Activated naive CD8-positive, alpha-beta T cell treated with anti-CD3 and anti-CD28 coated beads, Interleukin-2, amount 10 ng/mL, durations not matched to agents 7 days and 5 days (primary cell): ENCODE measurements at regions not wholly inside any gene's neighbourhood (a gene's known extent, or its start where the extent isn't known, plus 50 kb on each side); places are given as distances from the start of the nearest gene placed in this dataset.
"Not testable (repeated sequence)": the region's sequence is repeated elsewhere in the genome, so short reads cannot be mapped to it uniquely, and the experiment has no call there.

ENCODE experiments used
- ATAC-seq: fragments of 150-1000 bp; cut with Tn5 transposase; one replicate; pipeline ENCODE4 v1.10.0; 2021; ENCODE audit warnings: low read depth, moderate library complexity
- POLR2A ChIA-PET: fragments of 350-600 bp; sonication (Branson Sonifier 250); formaldehyde crosslinking; loops from one replicate; lab custom pipeline; 2021; ENCODE audit warnings: antibody characterized with exemption; lab: Charles Lee
- DNase-seq: peaks from one replicate; pipeline ENCODE4 v3.0.0; 2021
- H3K27ac Mint-ChIP-seq: one replicate; pipeline ENCODE4 v1.8.0; 2022; ENCODE audit warnings: mild to moderate bottlenecking, mixed read lengths
- H3K27me3 Mint-ChIP-seq: one replicate; pipeline ENCODE4 v1.8.0; 2022; ENCODE audit warnings: mild to moderate bottlenecking, moderate library complexity, mixed read lengths
- H3K36me3 Mint-ChIP-seq: one replicate; pipeline ENCODE4 v1.8.0; 2021; ENCODE audit warnings: mild to moderate bottlenecking, mixed read lengths
- H3K4me1 Mint-ChIP-seq: one replicate; pipeline ENCODE4 v1.8.0; 2021; ENCODE audit warnings: mixed read lengths
- H3K4me3 Mint-ChIP-seq: one replicate; pipeline ENCODE4 v1.8.0; 2022; ENCODE audit warnings: mild to moderate bottlenecking, moderate library complexity, mixed read lengths
- H3K9me3 Mint-ChIP-seq: one replicate; pipeline ENCODE4 v1.8.0; 2021; ENCODE audit warnings: mixed read lengths

DNA sequence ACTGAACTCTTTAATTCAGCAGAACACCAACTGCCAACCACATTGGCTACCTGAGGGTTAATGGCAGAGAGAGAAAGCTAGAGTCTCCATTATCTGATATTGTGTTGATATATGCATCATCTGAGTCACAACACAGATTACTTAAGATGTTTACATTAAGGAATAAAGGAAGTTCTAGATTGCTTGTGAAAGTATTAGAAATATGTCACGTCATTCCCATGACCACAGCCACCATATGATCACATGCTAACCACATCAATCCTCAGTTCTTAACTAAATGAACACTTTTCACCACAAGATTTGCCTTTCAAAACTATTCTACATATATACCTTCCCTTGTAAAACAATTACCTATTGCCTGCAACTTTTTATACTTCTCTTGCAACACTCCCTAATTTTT is 337.9 kb downstream of the FGFR2 start:
- H3K4me1 Mint-ChIP-seq = no peaks in the 10 kb centered on the region
- peaks cover 2% of the 10 kb centered on the region for H3K9me3 Mint-ChIP-seq
- H3K4me3 Mint-ChIP-seq = no peak overlapping the region
- H3K36me3 Mint-ChIP-seq = no peaks in the 10 kb centered on the region
- H3K27ac Mint-ChIP-seq = no peak overlapping the region
- ATAC-seq = no peak
- DNase-seq = no peak
- H3K27me3 Mint-ChIP-seq = no peaks in the 10 kb centered on the region
- POLR2A ChIA-PET = no interaction called here

DNA sequence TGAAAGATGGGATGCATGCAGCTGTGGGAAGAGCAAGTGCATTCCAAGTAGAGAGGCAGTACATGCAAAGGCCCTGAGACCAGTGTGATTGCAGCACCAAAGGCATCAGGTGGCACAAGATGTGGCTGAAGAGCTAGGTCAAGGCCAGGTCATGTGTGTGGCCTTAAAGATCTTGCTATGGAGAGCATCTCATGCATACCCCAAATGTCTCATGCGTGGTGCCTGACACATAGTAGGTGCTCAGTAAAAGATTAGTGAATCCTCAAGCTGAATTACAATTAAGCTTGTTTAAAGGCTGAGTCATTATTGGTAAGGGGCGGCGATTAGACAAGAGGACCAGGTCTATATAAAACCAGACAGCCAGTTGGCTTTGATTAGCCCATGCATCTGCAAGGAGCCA is 336.6 kb downstream of the FGFR2 start:
- DNase-seq = no peak
- Mint-ChIP-seq H3K9me3 (peaks cover 1% of the 10 kb centered on the region), H3K36me3 (no peaks in the 10 kb centered on the region), H3K4me3 (no peak overlapping the region), H3K4me1 (no peaks in the 10 kb centered on the region), H3K27ac (no peak overlapping the region), H3K27me3 (no peaks in the 10 kb centered on the region)
- ATAC-seq = no peak
- POLR2A ChIA-PET = no interaction called here

DNA sequence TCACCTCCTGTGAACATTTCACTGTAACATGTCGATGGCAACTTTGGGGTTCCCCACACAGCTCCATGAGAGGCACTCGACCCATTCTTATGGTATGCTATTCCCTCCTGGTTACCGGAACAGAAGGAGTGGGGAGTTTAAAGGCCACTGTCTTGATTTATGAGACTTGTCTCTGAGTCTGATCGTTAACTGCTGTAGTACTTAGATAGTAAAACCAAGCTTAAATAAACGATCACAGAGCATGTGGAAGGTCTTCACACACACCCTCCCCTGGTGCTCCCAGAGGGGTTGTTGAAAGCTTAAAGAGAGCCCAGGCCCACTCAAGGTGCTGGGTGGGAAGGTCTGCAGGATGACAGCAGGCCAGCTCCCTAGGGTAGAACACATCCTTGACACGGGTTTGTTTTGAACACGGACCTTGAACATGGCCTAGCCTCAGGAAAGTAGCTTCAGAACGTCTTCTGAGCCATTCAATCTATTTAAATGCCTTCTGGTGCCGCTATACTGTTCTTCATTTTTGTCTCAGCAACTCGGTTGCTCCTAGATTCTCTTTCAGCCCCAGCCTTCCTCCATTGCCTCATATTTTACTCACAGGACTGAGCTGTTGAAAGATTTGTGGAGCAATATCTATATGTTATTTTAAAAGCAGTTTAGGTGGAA is 335.3 kb downstream of the FGFR2 start:
- DNase-seq = no peak
- H3K36me3 Mint-ChIP-seq = no peaks in the 10 kb centered on the region
- peaks cover 1% of the 10 kb centered on the region for H3K9me3 Mint-ChIP-seq
- H3K4me3 Mint-ChIP-seq = no peak overlapping the region
- H3K4me1 Mint-ChIP-seq = no peaks in the 10 kb centered on the region
- H3K27ac Mint-ChIP-seq = no peak overlapping the region
- POLR2A ChIA-PET = no interaction called here
- ATAC-seq = no peak
- no peaks in the 10 kb centered on the region for H3K27me3 Mint-ChIP-seq

DNA sequence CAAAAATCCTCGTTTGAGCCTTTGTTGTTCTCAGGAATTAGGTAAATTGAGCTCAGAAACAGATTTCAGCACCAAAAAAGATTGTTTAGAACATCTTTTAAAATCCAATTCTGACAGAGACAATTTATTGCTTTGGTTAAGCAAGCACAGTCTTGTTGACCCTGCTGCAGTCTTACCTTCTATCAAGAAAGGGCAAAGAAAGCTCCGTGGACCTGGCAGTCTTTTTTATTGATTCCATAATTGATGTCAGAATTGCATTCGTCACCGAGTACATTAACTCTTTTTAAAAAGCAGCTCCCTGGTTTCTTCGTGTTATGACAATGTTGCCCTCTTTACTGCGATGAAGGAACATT is 334.8 kb downstream of the FGFR2 start:
- DNase-seq (no peak), ATAC-seq (no peak)
- Mint-ChIP-seq H3K9me3 (peaks cover 1% of the 10 kb centered on the region), H3K27me3 (no peaks in the 10 kb centered on the region), H3K36me3 (no peaks in the 10 kb centered on the region), H3K27ac (no peak overlapping the region), H3K4me3 (no peak overlapping the region), H3K4me1 (no peaks in the 10 kb centered on the region)
- POLR2A ChIA-PET = no interaction called here

DNA sequence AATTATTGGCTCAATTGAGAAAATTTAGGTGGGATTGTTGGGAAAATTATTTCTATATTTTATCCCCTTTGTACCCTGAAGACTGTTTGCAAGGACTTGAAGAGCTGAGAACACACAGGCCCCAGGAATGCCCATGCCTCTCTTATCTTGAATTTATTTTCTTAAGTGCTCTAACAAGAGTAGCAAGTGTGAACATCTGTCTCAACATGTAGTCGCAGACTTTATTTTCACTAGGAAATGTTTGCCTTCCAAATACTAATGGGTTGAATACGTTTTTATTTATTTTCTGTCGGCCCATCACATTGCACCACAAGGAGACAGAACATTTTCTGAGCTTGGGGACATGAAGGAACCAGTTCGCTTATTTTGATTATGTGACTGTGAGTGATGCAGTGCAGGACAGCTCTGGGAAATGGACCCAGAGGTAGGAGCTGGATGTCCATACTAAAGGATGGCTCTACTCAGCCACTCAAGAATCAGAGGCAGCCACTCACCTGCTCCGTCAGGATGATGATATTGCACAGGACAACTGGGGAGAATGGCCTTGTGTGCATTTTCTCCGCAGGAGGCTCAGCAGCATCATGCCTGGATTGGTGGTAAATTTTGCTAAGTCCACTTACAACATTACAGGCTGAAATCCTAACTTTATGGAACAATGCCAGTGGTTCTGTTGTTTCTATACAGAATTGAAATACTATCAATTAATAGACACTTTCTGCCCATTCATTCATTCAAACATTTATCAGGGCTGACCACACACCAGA is 332.7 kb downstream of the FGFR2 start:
- ATAC-seq = no peak
- Mint-ChIP-seq H3K36me3 (no peaks in the 10 kb centered on the region), H3K9me3 (no peaks in the 10 kb centered on the region), H3K4me3 (no peak overlapping the region), H3K27me3 (no peaks in the 10 kb centered on the region), H3K4me1 (no peaks in the 10 kb centered on the region), H3K27ac (no peak overlapping the region)
- no peak for DNase-seq
- POLR2A ChIA-PET = no interaction called here

DNA sequence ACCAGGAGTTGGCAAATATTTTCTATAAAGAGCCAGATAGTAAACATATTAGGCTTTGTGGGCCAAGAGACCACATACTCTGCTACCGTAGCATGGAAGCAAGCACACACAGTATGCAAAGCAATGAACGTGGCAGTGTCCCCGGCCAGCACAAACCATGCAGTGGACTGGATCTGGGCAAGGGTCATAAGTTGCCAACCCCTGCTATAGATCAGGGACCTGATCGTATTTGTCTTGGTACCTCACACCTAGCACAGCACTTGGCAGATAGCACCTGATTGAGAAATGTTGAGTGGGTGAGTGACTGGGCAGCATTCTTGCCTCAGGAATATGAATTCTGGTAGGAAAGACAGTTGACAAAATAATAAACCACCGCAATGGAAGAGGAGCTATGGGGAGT is 331.9 kb downstream of the FGFR2 start:
- ATAC-seq = no peak
- Mint-ChIP-seq H3K4me1 (no peaks in the 10 kb centered on the region), H3K27ac (no peak overlapping the region), H3K4me3 (no peak overlapping the region), H3K9me3 (no peaks in the 10 kb centered on the region), H3K36me3 (no peaks in the 10 kb centered on the region), H3K27me3 (no peaks in the 10 kb centered on the region)
- POLR2A ChIA-PET = no interaction called here
- no peak for DNase-seq

DNA sequence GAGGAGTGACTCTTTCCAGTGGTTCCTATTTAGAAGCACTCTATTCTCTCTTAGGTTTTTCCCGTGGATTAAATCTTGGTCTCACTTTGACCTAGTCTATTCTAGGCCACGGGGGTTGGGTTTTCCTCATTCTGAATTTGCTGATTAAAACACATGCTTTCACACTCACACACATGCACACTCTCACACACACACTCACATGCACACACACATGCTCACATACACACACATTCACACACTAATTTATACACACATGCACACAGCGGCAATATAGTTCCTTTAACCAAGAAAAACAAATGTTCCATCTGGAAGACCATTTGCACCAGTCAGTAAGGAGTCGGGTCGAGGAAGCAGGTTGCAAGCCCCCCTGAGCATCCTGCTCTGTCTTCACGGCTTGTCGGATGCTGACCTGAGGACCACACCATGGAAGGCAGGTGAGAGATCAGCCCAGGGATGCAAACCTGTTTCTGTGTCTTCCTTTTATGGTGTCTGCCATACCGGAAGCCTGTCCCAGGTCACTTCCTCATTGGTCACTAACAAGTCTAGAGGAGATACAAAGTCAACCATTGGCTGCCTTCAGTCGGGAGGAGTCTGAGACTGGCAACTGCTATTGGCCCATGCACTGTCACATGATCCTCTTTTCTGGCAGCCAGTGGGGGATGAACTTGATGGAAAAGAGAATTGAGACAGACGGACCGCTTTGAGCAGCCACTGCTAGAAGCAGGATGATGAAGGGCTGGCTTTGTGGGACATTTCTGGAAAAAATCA is 330.8 kb downstream of the FGFR2 start:
- Mint-ChIP-seq H3K4me1 (no peaks in the 10 kb centered on the region), H3K27ac (no peak overlapping the region), H3K36me3 (no peaks in the 10 kb centered on the region), H3K9me3 (no peaks in the 10 kb centered on the region), H3K27me3 (no peaks in the 10 kb centered on the region), H3K4me3 (no peak overlapping the region)
- ATAC-seq (no peak), DNase-seq (no peak)
- POLR2A ChIA-PET = no interaction called here

DNA sequence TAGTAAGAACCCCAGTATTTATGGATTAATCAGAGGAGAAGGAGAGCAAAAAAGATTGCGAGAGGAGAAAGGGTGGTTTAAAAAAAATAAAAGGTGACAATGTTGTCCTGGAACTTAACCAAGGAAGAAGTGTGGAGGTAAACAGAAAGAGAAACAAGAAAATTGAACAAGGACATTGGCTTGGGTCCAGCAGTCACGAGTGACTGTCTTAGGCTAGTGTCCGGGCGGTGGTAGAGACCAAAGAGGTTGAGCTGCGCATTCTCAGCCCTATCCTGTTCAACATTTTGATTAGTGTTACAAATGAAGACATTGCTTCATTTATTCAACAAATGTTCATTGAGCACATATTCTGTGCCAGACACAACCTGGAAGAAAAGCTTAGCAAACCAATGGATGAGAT is 329.9 kb downstream of the FGFR2 start:
- no peaks in the 10 kb centered on the region for H3K9me3 Mint-ChIP-seq
- ATAC-seq (no peak), DNase-seq (no peak)
- H3K4me1 Mint-ChIP-seq = no peaks in the 10 kb centered on the region
- no peak overlapping the region for H3K4me3 Mint-ChIP-seq
- POLR2A ChIA-PET = no interaction called here
- H3K27me3 Mint-ChIP-seq = no peaks in the 10 kb centered on the region
- H3K36me3 Mint-ChIP-seq = no peaks in the 10 kb centered on the region
- no peak overlapping the region for H3K27ac Mint-ChIP-seq

DNA sequence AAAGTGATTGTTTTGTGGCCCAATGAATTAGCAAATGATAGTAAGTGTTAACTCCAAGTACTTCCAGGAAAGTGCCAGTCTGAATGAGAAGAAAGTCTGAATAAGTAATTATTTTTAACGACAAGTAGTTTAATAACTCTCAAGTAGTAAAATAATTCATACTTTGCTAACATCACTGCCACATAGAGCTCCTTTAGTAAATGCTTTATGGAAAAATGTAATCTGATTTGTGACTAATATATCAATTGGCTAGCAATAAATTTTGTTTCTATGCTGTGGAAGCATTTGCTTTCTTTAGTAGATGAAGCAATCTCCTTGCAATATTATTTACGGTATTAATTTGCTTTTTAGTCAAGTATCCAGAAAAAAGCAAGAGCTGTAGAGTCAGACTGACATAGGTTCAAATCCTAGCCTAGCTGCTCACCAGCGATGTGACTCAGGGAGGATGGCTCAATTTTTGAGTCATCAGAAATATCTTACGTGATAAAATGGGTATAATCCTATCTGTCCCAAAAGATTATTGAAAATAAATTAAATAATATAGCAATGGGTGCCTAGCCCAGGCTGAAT is 329.3 kb downstream of the FGFR2 start:
- H3K27ac Mint-ChIP-seq = no peak overlapping the region
- H3K4me1 Mint-ChIP-seq = no peaks in the 10 kb centered on the region
- H3K9me3 Mint-ChIP-seq = no peaks in the 10 kb centered on the region
- no peak overlapping the region for H3K4me3 Mint-ChIP-seq
- DNase-seq (no peak), ATAC-seq (no peak)
- H3K36me3 Mint-ChIP-seq = no peaks in the 10 kb centered on the region
- POLR2A ChIA-PET = no interaction called here
- H3K27me3 Mint-ChIP-seq = no peaks in the 10 kb centered on the region

GRCh38 chr10:121270906-121271305 is 327.3 kb downstream of the FGFR2 start:
- ATAC-seq (no peak), DNase-seq (no peak)
- Mint-ChIP-seq H3K27me3 (no peaks in the 10 kb centered on the region), H3K36me3 (no peaks in the 10 kb centered on the region), H3K4me1 (no peaks in the 10 kb centered on the region), H3K9me3 (no peaks in the 10 kb centered on the region), H3K4me3 (no peak overlapping the region), H3K27ac (no peak overlapping the region)
- POLR2A ChIA-PET = no interaction called here

DNA sequence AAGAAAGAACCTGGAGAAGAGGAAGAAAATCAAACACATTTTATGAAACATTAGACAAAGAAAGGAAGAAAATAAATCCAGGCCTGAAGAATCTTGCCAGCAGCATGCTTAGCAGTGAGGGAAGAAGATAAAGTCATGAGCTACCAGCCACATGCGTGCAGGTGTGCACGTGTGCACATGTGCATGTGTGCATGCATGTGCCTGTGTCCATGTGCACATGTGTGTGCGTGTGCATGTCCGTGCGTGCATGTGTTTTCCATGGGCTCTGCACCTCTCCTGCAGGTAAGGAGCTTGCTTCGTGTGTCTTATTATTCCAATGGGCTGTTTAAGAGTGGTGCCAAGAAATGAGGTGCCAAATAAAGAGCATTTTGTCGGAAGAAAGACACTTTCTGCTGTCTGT is 322.2 kb downstream of the FGFR2 start:
- POLR2A ChIA-PET = no interaction called here
- ATAC-seq = no peak
- no peak for DNase-seq
- Mint-ChIP-seq H3K4me1 (no peaks in the 10 kb centered on the region), H3K9me3 (no peaks in the 10 kb centered on the region), H3K4me3 (no peak overlapping the region), H3K27ac (no peak overlapping the region), H3K27me3 (no peaks in the 10 kb centered on the region), H3K36me3 (no peaks in the 10 kb centered on the region)

DNA sequence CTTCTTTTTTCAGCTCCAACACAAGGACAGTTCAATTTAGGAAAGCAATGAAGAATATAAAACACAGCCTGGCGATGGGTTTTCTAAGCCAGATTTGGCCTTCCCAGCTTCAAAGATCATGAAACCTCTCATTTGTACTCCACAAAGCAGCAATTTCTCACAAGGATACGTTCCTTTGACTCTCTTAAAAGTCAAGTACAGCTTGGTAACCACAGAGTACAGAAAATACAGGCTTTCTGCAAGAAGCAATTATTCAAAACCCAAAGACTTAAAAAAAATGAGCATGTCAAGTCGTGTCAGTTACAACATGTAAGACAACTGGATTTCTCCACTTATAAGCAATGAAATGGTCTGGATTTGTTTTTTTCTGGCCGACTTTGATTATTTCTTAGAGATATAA is 321.4 kb downstream of the FGFR2 start:
- no peak for DNase-seq
- POLR2A ChIA-PET = no interaction called here
- H3K4me1 Mint-ChIP-seq = no peaks in the 10 kb centered on the region
- no peaks in the 10 kb centered on the region for H3K27me3 Mint-ChIP-seq
- no peaks in the 10 kb centered on the region for H3K36me3 Mint-ChIP-seq
- no peak for ATAC-seq
- no peaks in the 10 kb centered on the region for H3K9me3 Mint-ChIP-seq
- no peak overlapping the region for H3K4me3 Mint-ChIP-seq
- H3K27ac Mint-ChIP-seq = no peak overlapping the region

DNA sequence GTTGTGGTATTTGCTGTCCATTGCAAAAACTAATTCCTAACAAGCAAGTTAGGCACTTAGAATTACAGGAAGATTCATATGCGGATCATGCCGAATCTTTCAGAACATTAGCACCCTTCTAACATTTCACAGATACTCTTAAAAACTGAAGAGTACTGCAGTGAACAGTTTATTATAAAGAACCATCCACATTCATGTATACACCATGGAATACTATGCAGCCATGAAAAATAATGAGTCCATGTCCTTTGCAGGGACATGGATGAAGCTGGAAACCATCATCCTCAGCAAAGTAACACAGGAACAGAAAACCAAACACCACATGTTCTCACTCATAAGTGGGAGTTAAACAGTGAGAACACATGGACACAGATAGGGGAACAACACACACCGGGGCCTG is 319.9 kb downstream of the FGFR2 start:
- H3K27me3 Mint-ChIP-seq = not testable (repeated sequence)

DNA sequence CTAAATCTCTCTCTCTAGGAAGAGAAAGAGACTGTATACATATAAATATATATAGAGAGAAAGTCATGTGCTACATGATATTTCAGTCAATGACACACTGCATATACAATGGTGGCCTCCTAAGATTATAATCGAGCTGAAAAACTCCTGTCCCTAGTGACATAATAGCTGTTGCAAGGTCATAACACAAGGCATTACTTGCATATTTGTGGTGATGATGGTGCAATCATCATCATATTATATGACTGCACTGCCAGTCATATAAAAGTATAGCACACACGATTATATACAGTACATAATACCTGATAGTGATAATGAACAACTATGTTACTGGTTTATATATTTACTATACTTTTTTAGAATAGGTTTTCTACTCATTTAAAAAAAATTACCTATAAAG is 316.7 kb downstream of the FGFR2 start:
- H3K27ac Mint-ChIP-seq = no peak overlapping the region

More for the DNA sequence above, 319.9 kb downstream of the FGFR2 start:
- ATAC-seq, POLR2A ChIA-PET, H3K9me3 Mint-ChIP-seq, H3K4me3 Mint-ChIP-seq, H3K4me1 Mint-ChIP-seq, DNase-seq, H3K27ac Mint-ChIP-seq, H3K36me3 Mint-ChIP-seq: not testable (repeated sequence)

More for the DNA sequence above, 316.7 kb downstream of the FGFR2 start:
- DNase-seq (no peak), ATAC-seq (no peak)
- no peaks in the 10 kb centered on the region for H3K4me1 Mint-ChIP-seq
- no peaks in the 10 kb centered on the region for H3K9me3 Mint-ChIP-seq
- no peak overlapping the region for H3K4me3 Mint-ChIP-seq
- H3K27me3 Mint-ChIP-seq = no peaks in the 10 kb centered on the region
- H3K36me3 Mint-ChIP-seq = no peaks in the 10 kb centered on the region
- POLR2A ChIA-PET = no interaction called here
